ENCODE measurements at regions not wholly inside any gene's neighbourhood (a gene's known extent, or its start where the extent isn't known, plus 50 kb on each side); places are given as distances from the start of the nearest gene placed in this dataset.

DNA sequence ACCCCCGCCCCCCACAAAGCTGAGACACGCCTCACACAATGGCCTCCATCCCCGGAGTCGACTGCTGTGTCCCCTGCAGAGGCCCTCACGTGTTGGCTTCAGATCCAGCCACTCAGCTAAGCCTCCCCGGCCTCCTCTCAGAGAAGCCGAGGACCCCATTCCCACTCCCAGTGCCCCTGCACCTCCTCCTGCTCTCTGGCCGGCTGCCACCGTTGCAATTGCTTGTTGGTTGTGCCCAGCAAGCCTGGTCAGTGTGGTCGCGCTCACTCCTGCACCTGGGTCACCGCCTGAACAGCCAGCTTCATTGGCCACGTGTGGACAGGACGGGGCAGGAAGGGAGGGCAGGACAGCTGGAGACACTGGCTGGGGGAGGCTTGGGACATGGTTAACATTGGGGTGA is 191.5 kb upstream of the SALL3 start:
- Histone ChIP-seq H3K4me1 (ENCODE audit: control insufficient read depth in 2 of 2, insufficient read depth in 1 of 2, low read depth in 1 of 2, low read length in 2 of 2) (no peaks in the 10 kb centered on the region), H3K27me3 (ENCODE audit: control insufficient read depth in 3 of 3, insufficient read depth in 3 of 3, low read depth in 1 of 3, low read length in 3 of 3) (no peaks in the 10 kb centered on the region), H4K91ac (ENCODE audit: low read depth, low read length, poor library complexity) (no peak overlapping the region), H3K9me3 (replicated peaks in 1 of 2; ENCODE audit: control insufficient read depth in 2 of 2, insufficient read depth in 1 of 2, low read depth in 1 of 2, low read length in 2 of 2) (peaks cover 0 to 2% of the 10 kb centered on the region in 2 donors), H3K4ac (ENCODE audit: low read length) (peak overlapping the region; percentile 26), H4K8ac (ENCODE audit: low read depth, low read length) (peak overlapping the region; percentile 48), H3K18ac (ENCODE audit: low read length) (peak overlapping the region; percentile 78), H2BK12ac (ENCODE audit: low read length) (no peak overlapping the region), H3K9ac (ENCODE audit: low read depth, low read length, poor library complexity) (peak overlapping the region; percentile 18), H3K36me3 (replicated peaks in 1 of 2; ENCODE audit: control insufficient read depth in 2 of 2, insufficient read depth in 2 of 2, low read length in 2 of 2) (no peaks in the 10 kb centered on the region), H2BK15ac (ENCODE audit: low read length) (no peak overlapping the region), H3K14ac (ENCODE audit: low read length) (peak overlapping the region; percentile 84), H2BK120ac (ENCODE audit: low read depth, low read length) (no peak overlapping the region), H2BK5ac (ENCODE audit: low read length) (no peak overlapping the region), H3K4me2 (ENCODE audit: insufficient read depth, low read length, poor library complexity, severe bottlenecking) (no peak overlapping the region), H2AK5ac (ENCODE audit: low read depth, low read length) (no peak overlapping the region), H3K4me3 (ENCODE audit: low read length in 2 of 2) (no peak overlapping the region), H2AFZ (ENCODE audit: low read length) (no peak overlapping the region), H3K79me1 (ENCODE audit: low read depth, low read length) (no peaks in the 10 kb centered on the region), H3K23ac (ENCODE audit: low read depth, low read length, poor library complexity) (peak overlapping the region; percentile 71), H3K27ac (replicated peaks; ENCODE audit: low read length) (no peak overlapping the region)
- WGBS, 2 donors (ENCODE audit: extremely low coverage in 2 of 2, insufficient read length in 2 of 2, insufficient replicate concordance in 1 of 2): no CpG with 5 or more reads among the region's 14 CpGs
- DNase-seq (ENCODE audit: low spot score): no peak

DNA sequence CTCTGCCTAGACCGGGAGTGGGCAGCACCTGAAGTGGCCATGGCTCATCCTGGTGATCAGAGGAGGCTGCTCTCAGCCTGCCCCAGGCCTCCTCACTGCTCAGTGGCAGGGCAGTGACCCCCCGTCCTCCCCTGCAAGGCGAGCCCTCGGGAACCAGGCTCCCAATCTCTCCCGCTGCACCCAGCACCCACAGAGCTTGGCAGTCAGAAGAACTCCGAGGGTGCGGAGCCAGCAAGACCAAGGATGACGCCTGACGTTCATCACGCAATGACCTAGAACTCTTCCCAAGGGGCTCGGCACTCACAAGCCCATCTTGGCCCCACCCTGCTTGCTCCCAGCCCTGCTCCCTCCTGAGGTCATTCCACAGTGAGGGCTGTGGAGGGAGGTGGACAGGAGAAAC is 189.8 kb upstream of the SALL3 start:
- Histone ChIP-seq H2BK12ac (ENCODE audit: low read length) (no peak overlapping the region), H2AFZ (ENCODE audit: low read length) (no peak overlapping the region), H4K91ac (ENCODE audit: low read depth, low read length, poor library complexity) (no peak overlapping the region), H3K79me1 (ENCODE audit: low read depth, low read length) (no peaks in the 10 kb centered on the region), H3K4me1 (ENCODE audit: control insufficient read depth in 2 of 2, insufficient read depth in 1 of 2, low read depth in 1 of 2, low read length in 2 of 2) (no peaks in the 10 kb centered on the region), H3K4ac (ENCODE audit: low read length) (no peak overlapping the region), H2BK120ac (ENCODE audit: low read depth, low read length) (no peak overlapping the region), H2BK5ac (ENCODE audit: low read length) (no peak overlapping the region), H3K27ac (replicated peaks; ENCODE audit: low read length) (no peak overlapping the region), H2BK15ac (ENCODE audit: low read length) (no peak overlapping the region), H3K36me3 (replicated peaks in 1 of 2; ENCODE audit: control insufficient read depth in 2 of 2, insufficient read depth in 2 of 2, low read length in 2 of 2) (no peaks in the 10 kb centered on the region), H3K27me3 (ENCODE audit: control insufficient read depth in 3 of 3, insufficient read depth in 3 of 3, low read depth in 1 of 3, low read length in 3 of 3) (no peaks in the 10 kb centered on the region), H3K23ac (ENCODE audit: low read depth, low read length, poor library complexity) (no peak overlapping the region), H3K18ac (ENCODE audit: low read length) (peak overlapping the region; percentile 45), H3K14ac (ENCODE audit: low read length) (no peak overlapping the region), H2AK5ac (ENCODE audit: low read depth, low read length) (no peak overlapping the region), H3K9ac (ENCODE audit: low read depth, low read length, poor library complexity) (no peak overlapping the region), H3K4me3 (ENCODE audit: low read length in 2 of 2) (no peak overlapping the region), H3K9me3 (replicated peaks in 1 of 2; ENCODE audit: control insufficient read depth in 2 of 2, insufficient read depth in 1 of 2, low read depth in 1 of 2, low read length in 2 of 2) (no peaks in the 10 kb centered on the region), H3K4me2 (ENCODE audit: insufficient read depth, low read length, poor library complexity, severe bottlenecking) (no peak overlapping the region), H4K8ac (ENCODE audit: low read depth, low read length) (no peak overlapping the region)
- DNase-seq (ENCODE audit: low spot score): no peak
- no CpG with 5 or more reads among the region's 11 CpGs for WGBS, 2 donors (ENCODE audit: extremely low coverage in 2 of 2, insufficient read length in 2 of 2, insufficient replicate concordance in 1 of 2)

DNA sequence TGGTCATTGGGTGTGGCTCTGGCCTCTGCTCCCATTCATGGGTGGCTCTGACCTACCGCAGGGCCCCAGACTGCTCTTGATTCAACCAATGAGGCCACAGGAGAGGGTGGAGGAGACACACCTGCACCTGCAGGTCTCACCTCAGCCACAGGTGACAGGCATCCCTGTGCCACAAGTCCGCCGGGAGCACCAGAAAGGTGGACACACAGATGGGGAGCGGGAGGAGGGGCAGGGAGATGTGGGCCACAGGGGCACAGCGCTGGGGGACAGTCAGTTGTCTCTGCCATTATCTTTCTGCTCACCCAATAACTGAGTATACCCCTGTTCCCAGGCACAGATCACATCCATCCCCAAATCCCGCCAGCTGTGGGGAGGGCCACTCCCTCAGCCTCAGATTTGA is 189.1 kb upstream of the SALL3 start:
- H3K23ac ChIP-seq (ENCODE audit: low read depth, low read length, poor library complexity): no peak overlapping the region
- H3K4ac ChIP-seq (ENCODE audit: low read length): no peak overlapping the region
- H3K27me3 ChIP-seq (ENCODE audit: control insufficient read depth in 3 of 3, insufficient read depth in 3 of 3, low read depth in 1 of 3, low read length in 3 of 3): no peaks in the 10 kb centered on the region
- H3K9ac ChIP-seq (ENCODE audit: low read depth, low read length, poor library complexity): no peak overlapping the region
- no CpG with 5 or more reads among the region's 6 CpGs for WGBS, 2 donors (ENCODE audit: extremely low coverage in 2 of 2, insufficient read length in 2 of 2, insufficient replicate concordance in 1 of 2)
- H2AK5ac ChIP-seq (ENCODE audit: low read depth, low read length): no peak overlapping the region
- no peak overlapping the region for H2BK120ac ChIP-seq (ENCODE audit: low read depth, low read length)
- no peak overlapping the region for H3K14ac ChIP-seq (ENCODE audit: low read length)
- no peak overlapping the region for H4K91ac ChIP-seq (ENCODE audit: low read depth, low read length, poor library complexity)
- H3K4me1 ChIP-seq (ENCODE audit: control insufficient read depth in 2 of 2, insufficient read depth in 1 of 2, low read depth in 1 of 2, low read length in 2 of 2): no peaks in the 10 kb centered on the region
- no peak overlapping the region for H3K4me2 ChIP-seq (ENCODE audit: insufficient read depth, low read length, poor library complexity, severe bottlenecking)
- no peak overlapping the region for H2BK15ac ChIP-seq (ENCODE audit: low read length)
- no peaks in the 10 kb centered on the region for H3K36me3 ChIP-seq (replicated peaks in 1 of 2; ENCODE audit: control insufficient read depth in 2 of 2, insufficient read depth in 2 of 2, low read length in 2 of 2)
- H2BK5ac ChIP-seq (ENCODE audit: low read length): no peak overlapping the region
- no peak overlapping the region for H3K18ac ChIP-seq (ENCODE audit: low read length)
- no peak overlapping the region for H2AFZ ChIP-seq (ENCODE audit: low read length)
- no peak overlapping the region for H4K8ac ChIP-seq (ENCODE audit: low read depth, low read length)
- H3K79me1 ChIP-seq (ENCODE audit: low read depth, low read length): no peaks in the 10 kb centered on the region
- H2BK12ac ChIP-seq (ENCODE audit: low read length): no peak overlapping the region
- H3K27ac ChIP-seq (replicated peaks; ENCODE audit: low read length): no peak overlapping the region
- H3K9me3 ChIP-seq (replicated peaks in 1 of 2; ENCODE audit: control insufficient read depth in 2 of 2, insufficient read depth in 1 of 2, low read depth in 1 of 2, low read length in 2 of 2): no peaks in the 10 kb centered on the region
- no peak for DNase-seq (ENCODE audit: low spot score)
- H3K4me3 ChIP-seq (ENCODE audit: low read length in 2 of 2): no peak overlapping the region

DNA sequence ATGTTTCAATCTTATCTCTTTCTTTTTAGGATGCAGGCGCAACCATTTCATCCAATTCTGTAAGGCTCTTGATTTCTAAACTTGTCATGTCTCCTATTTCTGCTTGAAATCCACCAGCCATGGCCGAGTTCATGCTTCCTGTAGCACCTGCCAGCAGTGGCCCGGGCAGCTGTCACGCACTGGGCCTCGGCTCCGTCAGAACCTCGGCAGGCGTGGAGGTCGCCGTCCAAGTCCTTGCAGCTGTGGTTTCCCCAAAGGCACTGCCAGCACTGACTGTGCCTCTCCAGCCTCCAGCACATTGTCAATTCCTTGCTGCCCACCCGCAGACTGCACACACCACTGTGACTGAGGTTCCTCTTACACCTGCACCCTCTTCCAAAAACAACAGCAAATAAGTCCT is 188.7 kb upstream of the SALL3 start:
- Histone ChIP-seq H3K27ac (replicated peaks; ENCODE audit: low read length) (no peak overlapping the region), H2BK12ac (ENCODE audit: low read length) (no peak overlapping the region), H2AFZ (ENCODE audit: low read length) (no peak overlapping the region), H3K79me1 (ENCODE audit: low read depth, low read length) (no peaks in the 10 kb centered on the region), H3K9me3 (replicated peaks in 1 of 2; ENCODE audit: control insufficient read depth in 2 of 2, insufficient read depth in 1 of 2, low read depth in 1 of 2, low read length in 2 of 2) (no peaks in the 10 kb centered on the region), H3K4me3 (ENCODE audit: low read length in 2 of 2) (no peak overlapping the region), H3K27me3 (ENCODE audit: control insufficient read depth in 3 of 3, insufficient read depth in 3 of 3, low read depth in 1 of 3, low read length in 3 of 3) (no peaks in the 10 kb centered on the region), H2BK5ac (ENCODE audit: low read length) (no peak overlapping the region), H2BK120ac (ENCODE audit: low read depth, low read length) (no peak overlapping the region), H3K14ac (ENCODE audit: low read length) (no peak overlapping the region), H3K23ac (ENCODE audit: low read depth, low read length, poor library complexity) (no peak overlapping the region), H3K4me1 (ENCODE audit: control insufficient read depth in 2 of 2, insufficient read depth in 1 of 2, low read depth in 1 of 2, low read length in 2 of 2) (no peaks in the 10 kb centered on the region), H3K18ac (ENCODE audit: low read length) (no peak overlapping the region), H3K4me2 (ENCODE audit: insufficient read depth, low read length, poor library complexity, severe bottlenecking) (no peak overlapping the region), H3K9ac (ENCODE audit: low read depth, low read length, poor library complexity) (no peak overlapping the region), H3K36me3 (replicated peaks in 1 of 2; ENCODE audit: control insufficient read depth in 2 of 2, insufficient read depth in 2 of 2, low read length in 2 of 2) (no peaks in the 10 kb centered on the region), H4K8ac (ENCODE audit: low read depth, low read length) (no peak overlapping the region), H2AK5ac (ENCODE audit: low read depth, low read length) (no peak overlapping the region), H4K91ac (ENCODE audit: low read depth, low read length, poor library complexity) (no peak overlapping the region), H3K4ac (ENCODE audit: low read length) (no peak overlapping the region), H2BK15ac (ENCODE audit: low read length) (no peak overlapping the region)
- DNase-seq (ENCODE audit: low spot score): no peak
- no CpG with 5 or more reads among the region's 11 CpGs for WGBS, 2 donors (ENCODE audit: extremely low coverage in 2 of 2, insufficient read length in 2 of 2, insufficient replicate concordance in 1 of 2)

Measured in neuronal stem cell (in vitro differentiated cells).